Right renal pelvis (tissue), 4 donors: ENCODE measurements at regions not wholly inside any gene's neighbourhood (a gene's known extent, or its start where the extent isn't known, plus 50 kb on each side); places are given as distances from the start of the nearest gene placed in this dataset.
"Not testable (repeated sequence)": the region's sequence is repeated elsewhere in the genome, so short reads cannot be mapped to it uniquely, and the experiment has no call there.

Source experiments
- DNase-seq, 4 donors: peaks; one replicate each; pipeline ENCODE4 v3.0.0-alpha.2; 2013; ENCODE audit warnings: low read depth in 4 of 4, low spot score in 3 of 4, missing footprints in 1 of 4

GRCh38 chr6:170087941-170088581, 202.8 kb downstream of the DLL1 start:
- DNase-seq = no peak

- not testable (repeated sequence) for DNase-seq
These were observed 203.5 kb downstream of the DLL1 start for GRCh38 chr6:170087421-170087780.

- DNase-seq = no peak
These were observed 204.0 kb downstream of the DLL1 start for GRCh38 chr6:170086639-170087420.

GRCh38 chr6:170085475-170086401, 205.1 kb downstream of the DLL1 start:
- DNase-seq = no peak

- DNase-seq = no peak
These were observed 206.6 kb downstream of the DLL1 start for GRCh38 chr6:170084166-170084730.

GRCh38 chr6:170083236-170084051, 207.4 kb downstream of the DLL1 start:
- DNase-seq = no peak

- DNase-seq = no peak
These were observed 208.2 kb downstream of the DLL1 start for GRCh38 chr6:170082531-170083187.

- DNase-seq = no peak
These were observed 208.8 kb downstream of the DLL1 start for GRCh38 chr6:170082067-170082466.

- no peak for DNase-seq
These were observed 209.3 kb downstream of the DLL1 start for GRCh38 chr6:170081556-170081955.

GRCh38 chr6:170080828-170081371, 210.0 kb downstream of the DLL1 start:
- no peak for DNase-seq

GRCh38 chr6:170080169-170080827, 210.6 kb downstream of the DLL1 start:
- DNase-seq = no peak

GRCh38 chr6:170076466-170077165, 214.3 kb downstream of the DLL1 start:
- DNase-seq = no peak

GRCh38 chr6:170075659-170076223, 215.1 kb downstream of the DLL1 start:
- DNase-seq = no peak

GRCh38 chr6:170074907-170075306, 216.0 kb downstream of the DLL1 start:
- no peak for DNase-seq

GRCh38 chr6:170074435-170074834, 216.4 kb downstream of the DLL1 start:
- DNase-seq = no peak

- DNase-seq = no peak
These were observed 217.0 kb downstream of the DLL1 start for GRCh38 chr6:170073846-170074245.

- no peak for DNase-seq
These were observed 218.6 kb downstream of the DLL1 start for GRCh38 chr6:170072246-170072645.

GRCh38 chr6:170069611-170070010, 221.3 kb downstream of the DLL1 start:
- no peak for DNase-seq
